Liver (tissue), 8 donors: ENCODE measurements at regions not wholly inside any gene's neighbourhood (a gene's known extent, or its start where the extent isn't known, plus 50 kb on each side); places are given as distances from the start of the nearest gene placed in this dataset.
"Not testable (repeated sequence)": the region's sequence is repeated elsewhere in the genome, so short reads cannot be mapped to it uniquely, and the experiment has no call there.

Experiments
- DNase-seq: peaks from one replicate; pipeline ENCODE4 v3.0.0-alpha.2; 2017; ENCODE audit warnings: low spot score
- H3K27ac ChIP-seq, 2 donors: one replicate each; pipeline ENCODE4 v1.7.0; 2013; ENCODE audit warnings: inconsistent platforms in 2 of 2, low read length in 2 of 2, control low read depth in 1 of 2, low read depth in 1 of 2, mild to moderate bottlenecking in 1 of 2
- H3K27me3 ChIP-seq, 4 donors: one replicate each; pipeline versions ENCODE4 v1.6.1 to v1.7.0; 2013; ENCODE audit warnings: low read length in 3 of 4, inconsistent platforms in 1 of 4, mild to moderate bottlenecking in 1 of 4, moderate library complexity in 1 of 4; ENCODE audit not compliant: control insufficient read depth in 4 of 4, insufficient read depth in 4 of 4
- H3K36me3 ChIP-seq, 4 donors: one replicate each; pipeline versions ENCODE4 v1.6.1 to v1.7.0; 2013; ENCODE audit warnings: low read length in 3 of 4, mild to moderate bottlenecking in 3 of 4, low read depth in 1 of 4, moderate library complexity in 1 of 4; ENCODE audit not compliant: control insufficient read depth in 4 of 4, insufficient read depth in 3 of 4
- H3K4me1 ChIP-seq, 4 donors: one replicate each; pipeline versions ENCODE4 v1.6.1 to v1.7.0; 2013; ENCODE audit warnings: low read length in 3 of 4, mild to moderate bottlenecking in 3 of 4, moderate library complexity in 1 of 4; ENCODE audit not compliant: control insufficient read depth in 4 of 4, insufficient read depth in 4 of 4
- H3K4me3 ChIP-seq, 3 donors: one replicate each; pipeline versions ENCODE4 v1.6.1 to v1.7.0; 2013; ENCODE audit warnings: low read length in 3 of 3, control low read depth in 1 of 3, low read depth in 1 of 3, mild to moderate bottlenecking in 1 of 3
- H3K9ac ChIP-seq, 2 donors: one replicate each; pipeline ENCODE4 v1.7.0; 2013; ENCODE audit warnings: low read length in 2 of 2, mild to moderate bottlenecking in 2 of 2, moderate library complexity in 2 of 2, control low read depth in 1 of 2, low read depth in 1 of 2
- H3K9me3 ChIP-seq, 4 donors: one replicate each; pipeline versions ENCODE4 v1.6.1 to v1.7.0; 2013; ENCODE audit warnings: low read length in 3 of 4; ENCODE audit not compliant: control insufficient read depth in 4 of 4
- EGR1 ChIP-seq, 2 donors: IDR thresholded peaks; 2 replicates each; pipeline ENCODE4 v1.6.1; 2016 to 2018; ENCODE audit warnings: antibody characterized with exemption in 2 of 2, low read depth in 2 of 2
- FOXA1 ChIP-seq: IDR thresholded peaks from 2 replicates; pipeline ENCODE4 v1.6.1; 2016; ENCODE audit warnings: antibody characterized with exemption
- GABPA ChIP-seq, 2 donors: IDR thresholded peaks in 1 of 2; conservative IDR thresholded peaks in 1 of 2; 2 replicates each; pipeline ENCODE4 v1.6.1; 2016; ENCODE audit warnings: antibody characterized with exemption in 2 of 2, mild to moderate bottlenecking in 1 of 2, moderate library complexity in 1 of 2
- HNF4A ChIP-seq, 2 donors: conservative IDR thresholded peaks; 2 replicates each; pipeline ENCODE4 v1.6.1; 2016; ENCODE audit warnings: antibody characterized with exemption in 2 of 2, mild to moderate bottlenecking in 2 of 2
- HNF4G ChIP-seq: IDR thresholded peaks from 2 replicates; pipeline ENCODE4 v1.6.1; 2016; ENCODE audit warnings: antibody characterized with exemption
- JUND ChIP-seq, 2 donors: IDR thresholded peaks; 2 replicates each; pipeline ENCODE4 v1.6.1; 2016; ENCODE audit warnings: antibody characterized with exemption in 2 of 2
- NR2F2 ChIP-seq: IDR thresholded peaks from 2 replicates; pipeline ENCODE4 v1.6.1; 2016; ENCODE audit warnings: antibody characterized with exemption
- RAD21 ChIP-seq, 2 donors: IDR thresholded peaks; 2 replicates each; pipeline ENCODE4 v1.6.1; 2016; ENCODE audit warnings: antibody characterized with exemption in 2 of 2, mild to moderate bottlenecking in 2 of 2
- REST ChIP-seq: IDR thresholded peaks from 2 replicates; pipeline ENCODE4 v1.6.1; 2016; ENCODE audit warnings: antibody characterized with exemption, mild to moderate bottlenecking
- RXRA ChIP-seq, 2 donors: IDR thresholded peaks; 2 replicates each; pipeline ENCODE4 v1.6.1; 2017 to 2018; ENCODE audit warnings: antibody characterized with exemption in 2 of 2, mild to moderate bottlenecking in 1 of 2
- SP1 ChIP-seq: IDR thresholded peaks from 2 replicates; pipeline ENCODE4 v1.6.1; 2018; ENCODE audit warnings: antibody characterized with exemption, mild to moderate bottlenecking
- TAF1 ChIP-seq: conservative IDR thresholded peaks from 2 replicates; pipeline ENCODE4 v1.6.1; 2016; ENCODE audit warnings: antibody characterized with exemption, mild to moderate bottlenecking
- YY1 ChIP-seq: IDR thresholded peaks from 2 replicates; pipeline ENCODE4 v1.6.1; 2016; ENCODE audit warnings: antibody characterized with exemption, mild to moderate bottlenecking
- ZBTB33 ChIP-seq: IDR thresholded peaks from 2 replicates; pipeline ENCODE4 v1.6.1; 2016; ENCODE audit warnings: antibody characterized with exemption
- WGBS: extraction: QIAGEN DNeasy Blood & Tissue Kit; methylation state at CpG from one replicate; pipeline ENCODE4 v1.1.7; 2013; 5-methylcytosine and 5-hydroxymethylcytosine counted together
- TF ChIP-seq, protein P1 (sequence below): IDR thresholded peaks from 2 replicates; pipeline ENCODE4 v1.6.1; 2016; ENCODE audit warnings: antibody characterized with exemption
- TF ChIP-seq, protein P2 (sequence below): fragments of 150-350 bp; IDR thresholded peaks from 2 replicates; pipeline ENCODE4 v1.5.1; 2017; ENCODE audit warnings: improper control_type of control experiment, low read depth, low read length; ENCODE audit not compliant: missing input control
- donor health status: healthy.
- donor health status: healthy.
- donor health status: healthy.
- donor health status: healthy.
- donor health status: healthy.

- TF ChIP-seq ZBTB33, result no peak
- no peak for TF ChIP-seq YY1
- TF ChIP-seq RAD21 (IDR thresholded peaks at IDR 0.05), result no peak
These were observed 69.2 kb upstream of the SGIP1 start (continued) for GRCh38 chr1:66464802-66465201.

GRCh38 chr1:66466695-66467094 lies 67.3 kb upstream of the SGIP1 start:
- not testable (repeated sequence) for H3K9me3 ChIP-seq, H3K36me3 ChIP-seq, H3K27ac ChIP-seq, H3K4me1 ChIP-seq, H3K4me3 ChIP-seq, DNase-seq, H3K9ac ChIP-seq, H3K27me3 ChIP-seq
- WGBS, result 76% methylated on average over 2 of the region's 2 CpGs

- H3K27ac ChIP-seq, result no peak overlapping the region
- no peaks in the 10 kb centered on the region for H3K4me1 ChIP-seq
- TF ChIP-seq RXRA (IDR thresholded peaks at IDR 0.05) (no peak), RAD21 (IDR thresholded peaks at IDR 0.05) (no peak), JUND (IDR thresholded peaks at IDR 0.05) (no peak), TAF1 (no peak), FOXA1 (no peak), REST (no peak), GABPA (IDR thresholded peaks at IDR 0.05 in 1 of 2, conservative IDR thresholded peaks at IDR 0.05 in 1 of 2) (no peak), YY1 (no peak), HNF4G (no peak), NR2F2 (no peak)
- TF ChIP-seq, protein P1, sequence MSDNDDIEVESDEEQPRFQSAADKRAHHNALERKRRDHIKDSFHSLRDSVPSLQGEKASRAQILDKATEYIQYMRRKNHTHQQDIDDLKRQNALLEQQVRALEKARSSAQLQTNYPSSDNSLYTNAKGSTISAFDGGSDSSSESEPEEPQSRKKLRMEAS, result no peak
- H3K4me3 ChIP-seq, result no peak overlapping the region
- no peak overlapping the region for H3K9ac ChIP-seq
- H3K36me3 ChIP-seq, result no peaks in the 10 kb centered on the region
- H3K27me3 ChIP-seq, result no peaks in the 10 kb centered on the region
- 86% methylated on average over 2 of the region's 2 CpGs for WGBS
- DNase-seq, result no peak
- no peaks in the 10 kb centered on the region for H3K9me3 ChIP-seq
These were observed 65.2 kb upstream of the SGIP1 start for GRCh38 chr1:66468722-66469121.

DNA sequence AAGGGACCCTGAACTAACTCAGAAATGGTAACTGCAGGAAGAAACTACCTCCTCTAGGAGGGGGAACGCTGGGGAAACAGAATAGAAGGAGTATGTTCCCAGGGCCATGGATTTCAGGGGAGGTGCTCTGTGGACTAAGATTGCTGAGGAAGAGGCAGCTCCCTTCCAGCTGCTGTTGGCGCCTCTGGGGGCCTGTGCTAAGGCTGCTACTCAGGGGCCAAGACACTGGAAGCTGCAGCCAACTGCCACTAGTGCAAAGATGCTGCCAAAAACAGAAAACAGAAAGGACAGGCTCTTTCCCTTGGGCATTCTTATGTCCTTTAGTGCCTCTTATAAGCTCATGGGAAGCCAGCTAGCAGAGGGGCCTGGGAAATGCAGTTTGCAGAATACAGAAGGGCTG lies 58.0 kb upstream of the SGIP1 start:
- Histone ChIP-seq H3K4me3 (no peak overlapping the region), H3K27ac (no peak overlapping the region), H3K27me3 (peaks cover 0 to 3% (median 0%) of the 10 kb centered on the region in 4 donors), H3K4me1 (no peaks in the 10 kb centered on the region), H3K36me3 (no peaks in the 10 kb centered on the region), H3K9ac (no peak overlapping the region), H3K9me3 (no peaks in the 10 kb centered on the region)
- no peak for DNase-seq
- WGBS, result 89% methylated on average over 2 of the region's 2 CpGs
- no peak for TF ChIP-seq EGR1 (IDR thresholded peaks at IDR 0.05; ENCODE audit: low read depth in 2 of 2)
- TF ChIP-seq, protein P2, sequence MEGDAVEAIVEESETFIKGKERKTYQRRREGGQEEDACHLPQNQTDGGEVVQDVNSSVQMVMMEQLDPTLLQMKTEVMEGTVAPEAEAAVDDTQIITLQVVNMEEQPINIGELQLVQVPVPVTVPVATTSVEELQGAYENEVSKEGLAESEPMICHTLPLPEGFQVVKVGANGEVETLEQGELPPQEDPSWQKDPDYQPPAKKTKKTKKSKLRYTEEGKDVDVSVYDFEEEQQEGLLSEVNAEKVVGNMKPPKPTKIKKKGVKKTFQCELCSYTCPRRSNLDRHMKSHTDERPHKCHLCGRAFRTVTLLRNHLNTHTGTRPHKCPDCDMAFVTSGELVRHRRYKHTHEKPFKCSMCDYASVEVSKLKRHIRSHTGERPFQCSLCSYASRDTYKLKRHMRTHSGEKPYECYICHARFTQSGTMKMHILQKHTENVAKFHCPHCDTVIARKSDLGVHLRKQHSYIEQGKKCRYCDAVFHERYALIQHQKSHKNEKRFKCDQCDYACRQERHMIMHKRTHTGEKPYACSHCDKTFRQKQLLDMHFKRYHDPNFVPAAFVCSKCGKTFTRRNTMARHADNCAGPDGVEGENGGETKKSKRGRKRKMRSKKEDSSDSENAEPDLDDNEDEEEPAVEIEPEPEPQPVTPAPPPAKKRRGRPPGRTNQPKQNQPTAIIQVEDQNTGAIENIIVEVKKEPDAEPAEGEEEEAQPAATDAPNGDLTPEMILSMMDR, result no peak
- TF ChIP-seq YY1, result no peak
- TF ChIP-seq, protein P1, result no peak
- no peak for TF ChIP-seq JUND (IDR thresholded peaks at IDR 0.05)
- no peak for TF ChIP-seq SP1
- no peak for TF ChIP-seq HNF4A (conservative IDR thresholded peaks at IDR 0.05)
